Stimulated activated naive CD8-positive, alpha-beta T cell treated with anti-CD3 and anti-CD28 coated beads, Interleukin-15, Interleukin-2, amounts not matched to agents 100 U/mL and 50 U/mL, for 24 hours (primary cell): ENCODE measurements at regions not wholly inside any gene's neighbourhood (a gene's known extent, or its start where the extent isn't known, plus 50 kb on each side); places are given as distances from the start of the nearest gene placed in this dataset.

ENCODE experiments used
- ATAC-seq: fragments of 150-1000 bp; cut with Tn5 transposase; one replicate; pipeline ENCODE4 v1.10.0; 2021
- DNase-seq: peaks from one replicate; pipeline ENCODE4 v3.0.0; 2021

- DNase-seq (no peak), ATAC-seq (no peak)
Observed at GRCh38 chr2:136179602-136179975, 61.6 kb upstream of the CXCR4 start.

GRCh38 chr2:136178941-136179601 lies 61.1 kb upstream of the CXCR4 start:
- ATAC-seq (no peak), DNase-seq (no peak)

GRCh38 chr2:136175868-136176267 lies 57.9 kb upstream of the CXCR4 start:
- ATAC-seq (no peak), DNase-seq (no peak)

- DNase-seq (no peak), ATAC-seq (no peak)
Observed at GRCh38 chr2:136175466-136175865, 57.5 kb upstream of the CXCR4 start.

GRCh38 chr2:136173126-136173525 lies 55.2 kb upstream of the CXCR4 start:
- no peak for ATAC-seq
- DNase-seq, result no peak

GRCh38 chr2:136171223-136171622 lies 53.3 kb upstream of the CXCR4 start:
- no peak for ATAC-seq
- no peak for DNase-seq

- ATAC-seq, result no peak
Observed at GRCh38 chr2:136168720-136169119, 50.8 kb upstream of the CXCR4 start.

GRCh38 chr2:136167721-136168475 lies 49.9 kb upstream of the CXCR4 start:
- ATAC-seq, result no peak
- no peak for DNase-seq

More at GRCh38 chr2:136168720-136169119, 50.8 kb upstream of the CXCR4 start:
- no peak for DNase-seq
